ENCODE measurements at regions not wholly inside any gene's neighbourhood (a gene's known extent, or its start where the extent isn't known, plus 50 kb on each side); places are given as distances from the start of the nearest gene placed in this dataset.

DNA sequence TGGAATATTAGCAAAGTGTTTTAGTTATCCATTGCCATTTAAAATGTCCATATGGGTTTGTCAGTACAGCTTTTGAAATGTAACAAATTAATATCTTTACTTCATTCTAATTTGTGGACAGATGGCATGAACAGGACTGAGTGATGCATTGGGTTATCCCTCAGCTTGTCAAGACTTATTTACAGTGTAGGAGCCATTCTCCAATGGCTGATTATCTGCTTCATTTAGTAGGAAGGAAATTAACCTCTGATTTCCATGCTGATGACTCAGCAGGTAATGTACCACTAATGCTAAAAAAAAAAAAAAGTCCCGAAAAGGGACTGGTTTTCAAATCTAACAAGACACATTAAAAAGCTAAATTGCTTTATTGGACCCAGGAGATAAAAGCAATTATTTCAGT lies 1149.0 kb upstream of the USP15 start:
- TF ChIP-seq, protein P1, sequence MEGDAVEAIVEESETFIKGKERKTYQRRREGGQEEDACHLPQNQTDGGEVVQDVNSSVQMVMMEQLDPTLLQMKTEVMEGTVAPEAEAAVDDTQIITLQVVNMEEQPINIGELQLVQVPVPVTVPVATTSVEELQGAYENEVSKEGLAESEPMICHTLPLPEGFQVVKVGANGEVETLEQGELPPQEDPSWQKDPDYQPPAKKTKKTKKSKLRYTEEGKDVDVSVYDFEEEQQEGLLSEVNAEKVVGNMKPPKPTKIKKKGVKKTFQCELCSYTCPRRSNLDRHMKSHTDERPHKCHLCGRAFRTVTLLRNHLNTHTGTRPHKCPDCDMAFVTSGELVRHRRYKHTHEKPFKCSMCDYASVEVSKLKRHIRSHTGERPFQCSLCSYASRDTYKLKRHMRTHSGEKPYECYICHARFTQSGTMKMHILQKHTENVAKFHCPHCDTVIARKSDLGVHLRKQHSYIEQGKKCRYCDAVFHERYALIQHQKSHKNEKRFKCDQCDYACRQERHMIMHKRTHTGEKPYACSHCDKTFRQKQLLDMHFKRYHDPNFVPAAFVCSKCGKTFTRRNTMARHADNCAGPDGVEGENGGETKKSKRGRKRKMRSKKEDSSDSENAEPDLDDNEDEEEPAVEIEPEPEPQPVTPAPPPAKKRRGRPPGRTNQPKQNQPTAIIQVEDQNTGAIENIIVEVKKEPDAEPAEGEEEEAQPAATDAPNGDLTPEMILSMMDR (conservative IDR thresholded peaks at IDR 0.05): no peak
- TF ChIP-seq EZH2 (IDR thresholded peaks at IDR 0.05; ENCODE audit: low read depth): no peak
